ENCODE measurements at regions not wholly inside any gene's neighbourhood (a gene's known extent, or its start where the extent isn't known, plus 50 kb on each side); places are given as distances from the start of the nearest gene placed in this dataset.
A peak's percentile ranks its signal among the peaks of the same experiment; 100 is the strongest.

GRCh38 chr13:56718791-56719190, 421.9 kb upstream of the PRR20A start:
- no TSS peak for BruUV-seq (replicated peaks)
- DNase-seq = no peak
- H3K9me2 ChIP-seq (replicated peaks; ENCODE audit: low read length) = no peaks in the 10 kb centered on the region
- intact Hi-C loops (cut with micrococcal nuclease) = no loop called here
- no peak overlapping the region for H3K4me3 ChIP-seq (ENCODE audit: low read length)
- ChIA-PET POLR2A (ENCODE audit: unreplicated experiment) (no interaction called here), CTCF (no interaction called here)
- no peaks in the 10 kb centered on the region for H3K79me2 ChIP-seq (ENCODE audit: low read length)
- H3K9me3 ChIP-seq (ENCODE audit: low read length) = no peaks in the 10 kb centered on the region
- TF ChIP-seq EZH2 (IDR thresholded peaks at IDR 0.05; ENCODE audit: low read length, unreplicated experiment) (no peak), EZH2phosphoT487 (IDR thresholded peaks at IDR 0.05; ENCODE audit: borderline replicate concordance, low read length) (no peak), CTCF (conservative IDR thresholded peaks at IDR 0.05; ENCODE audit: low read depth, low read length) (no peak)
- no peak overlapping the region for H2AFZ ChIP-seq (ENCODE audit: low read length)
- ATAC-seq = peak; percentile 57
- H3K27me3 ChIP-seq (ENCODE audit: low read length) = no peaks in the 10 kb centered on the region
- no peak overlapping the region for H3K9ac ChIP-seq (ENCODE audit: low read length)
- H3K4me1 ChIP-seq (ENCODE audit: insufficient read depth, low read length) = peaks cover 8% of the 10 kb centered on the region
- 0 out of 2 replicates have a peak overlapping the region, but pooled peaks have one; percentile 13 for H3K4me2 ChIP-seq (ENCODE audit: low read length)
- no peaks in the 10 kb centered on the region for H3F3A ChIP-seq (ENCODE audit: low read length, unreplicated experiment)
- H3K36me3 ChIP-seq (ENCODE audit: low read depth, low read length) = no peaks in the 10 kb centered on the region
- peak overlapping the region; percentile 62 for H3K27ac ChIP-seq (ENCODE audit: low read length)
- no peaks in the 10 kb centered on the region for H4K20me1 ChIP-seq (ENCODE audit: low read length)

- no peak for ATAC-seq
- no TSS peak for BruUV-seq (replicated peaks)
- POLR2A ChIA-PET (ENCODE audit: unreplicated experiment) = interaction anchor here (0.6 kb wide), 1 partner anchor 368 kb away, joined by 3 read pairs; no protein-coding TSS in a partner anchor
These were observed 419.9 kb upstream of the PRR20A start for GRCh38 chr13:56720841-56721240.

More at GRCh38 chr13:56720841-56721240, 419.9 kb upstream of the PRR20A start:
- Histone ChIP-seq H3F3A (ENCODE audit: low read length, unreplicated experiment) (no peaks in the 10 kb centered on the region), H3K9me2 (replicated peaks; ENCODE audit: low read length) (no peaks in the 10 kb centered on the region), H3K27me3 (ENCODE audit: low read length) (no peaks in the 10 kb centered on the region), H3K79me2 (ENCODE audit: low read length) (no peaks in the 10 kb centered on the region), H4K20me1 (ENCODE audit: low read length) (no peaks in the 10 kb centered on the region), H3K36me3 (ENCODE audit: low read depth, low read length) (no peaks in the 10 kb centered on the region), H3K4me2 (ENCODE audit: low read length) (no peak overlapping the region), H3K4me1 (ENCODE audit: insufficient read depth, low read length) (peaks cover 8% of the 10 kb centered on the region), H3K9ac (ENCODE audit: low read length) (no peak overlapping the region), H3K27ac (ENCODE audit: low read length) (no peak overlapping the region), H3K4me3 (ENCODE audit: low read length) (no peak overlapping the region), H2AFZ (ENCODE audit: low read length) (no peak overlapping the region), H3K9me3 (ENCODE audit: low read length) (no peaks in the 10 kb centered on the region)
- DNase-seq = no peak
- CTCF ChIA-PET = no interaction called here
- TF ChIP-seq EZH2 (IDR thresholded peaks at IDR 0.05; ENCODE audit: low read length, unreplicated experiment) (no peak), EZH2phosphoT487 (IDR thresholded peaks at IDR 0.05; ENCODE audit: borderline replicate concordance, low read length) (no peak), CTCF (conservative IDR thresholded peaks at IDR 0.05; ENCODE audit: low read depth, low read length) (no peak)
- intact Hi-C loops (cut with micrococcal nuclease) = no loop called here

Data from PC-3 (cell line).